Neural progenitor cell (in vitro differentiated cells): ENCODE measurements at regions not wholly inside any gene's neighbourhood (a gene's known extent, or its start where the extent isn't known, plus 50 kb on each side); places are given as distances from the start of the nearest gene placed in this dataset.

Experiments
- CTCF ChIP-seq: fragments of 200-600 bp; sonication (generic); IDR thresholded peaks from 2 replicates; pipeline ENCODE4 v1.5.1; 2017; ENCODE audit warnings: antibody characterized with exemption, mild to moderate bottlenecking
- EZH2phosphoT487 ChIP-seq: fragments of 200-600 bp; sonication (generic); IDR thresholded peaks from 2 replicates; pipeline ENCODE4 v1.6.1; 2017; ENCODE audit warnings: antibody characterized with exemption

GRCh38 chr12:16828891-16829290 is 222.9 kb upstream of the LMO3 start:
- TF ChIP-seq CTCF (no peak), EZH2phosphoT487 (no peak)
